K562 (cell line): ENCODE measurements at regions not wholly inside any gene's neighbourhood (a gene's known extent, or its start where the extent isn't known, plus 50 kb on each side); places are given as distances from the start of the nearest gene placed in this dataset.

Experiments
- GABPB2 ChIP-seq: fragments of 250-450 bp; sonication (Bioruptor Pico); conservative IDR thresholded peaks from 2 replicates; pipeline ENCODE4 v1.5.1; 2021; ENCODE audit warnings: mild to moderate bottlenecking
- NR2C2 ChIP-seq, 2 experiments: fragments of 200-800 bp in 1 of 2; sonication (Bioruptor generic) in 1 of 2; sonication (generic) in 1 of 2; formaldehyde crosslinking in 1 of 2; IDR thresholded peaks; 2 replicates each; pipeline versions ENCODE4 v1.6.1 to v1.8.0; 2016 to 2022; ENCODE audit warnings: mild to moderate bottlenecking in 1 of 2, missing compliant biosample characterization in 1 of 2, missing genetic modification characterization in 1 of 2, missing genetic modification reagents in 1 of 2
- OTX1 ChIP-seq: fragments of 450-650 bp; formaldehyde crosslinking; IDR thresholded peaks from 2 replicates; pipeline ENCODE4 v1.4.0; 2022; ENCODE audit warnings: mild to moderate bottlenecking
- PHF20 ChIP-seq: fragments of 450-650 bp; IDR thresholded peaks from 2 replicates; pipeline ENCODE4 v1.6.1; 2018; ENCODE audit not compliant: partially characterized antibody
- RHOXF2B ChIP-seq: fragments of 250-450 bp; sonication (Bioruptor Pico); conservative IDR thresholded peaks from 2 replicates; pipeline ENCODE4 v1.5.1; 2021
- ZBTB8A ChIP-seq: fragments of 450-650 bp; IDR thresholded peaks from 2 replicates; pipeline ENCODE4 v1.6.1; 2018; ENCODE audit warnings: mild to moderate bottlenecking, moderate library complexity; ENCODE audit not compliant: partially characterized antibody
- ZC3H4 ChIP-seq: sonication (generic); formaldehyde crosslinking; IDR thresholded peaks from 2 replicates; pipeline ENCODE4 v1.9.0; 2021; ENCODE audit warnings: missing genetic modification reagents, borderline replicate concordance
- ZNF217 ChIP-seq: sonication (generic); formaldehyde crosslinking; IDR thresholded peaks from 2 replicates; pipeline ENCODE4 v1.8.0; 2022; ENCODE audit warnings: mild to moderate bottlenecking, missing genetic modification reagents
- TF ChIP-seq, protein P1 (sequence below): fragments of 450-650 bp; IDR thresholded peaks from 2 replicates; pipeline ENCODE4 v1.6.1; 2016; ENCODE audit warnings: mild to moderate bottlenecking, moderate library complexity
- TF ChIP-seq, protein P2 (sequence below): fragments of 250-450 bp; sonication (Bioruptor Pico); IDR thresholded peaks from 2 replicates; pipeline ENCODE4 v1.8.0; 2022; ENCODE audit warnings: inconsistent platforms, mild to moderate bottlenecking, moderate library complexity, borderline replicate concordance

DNA sequence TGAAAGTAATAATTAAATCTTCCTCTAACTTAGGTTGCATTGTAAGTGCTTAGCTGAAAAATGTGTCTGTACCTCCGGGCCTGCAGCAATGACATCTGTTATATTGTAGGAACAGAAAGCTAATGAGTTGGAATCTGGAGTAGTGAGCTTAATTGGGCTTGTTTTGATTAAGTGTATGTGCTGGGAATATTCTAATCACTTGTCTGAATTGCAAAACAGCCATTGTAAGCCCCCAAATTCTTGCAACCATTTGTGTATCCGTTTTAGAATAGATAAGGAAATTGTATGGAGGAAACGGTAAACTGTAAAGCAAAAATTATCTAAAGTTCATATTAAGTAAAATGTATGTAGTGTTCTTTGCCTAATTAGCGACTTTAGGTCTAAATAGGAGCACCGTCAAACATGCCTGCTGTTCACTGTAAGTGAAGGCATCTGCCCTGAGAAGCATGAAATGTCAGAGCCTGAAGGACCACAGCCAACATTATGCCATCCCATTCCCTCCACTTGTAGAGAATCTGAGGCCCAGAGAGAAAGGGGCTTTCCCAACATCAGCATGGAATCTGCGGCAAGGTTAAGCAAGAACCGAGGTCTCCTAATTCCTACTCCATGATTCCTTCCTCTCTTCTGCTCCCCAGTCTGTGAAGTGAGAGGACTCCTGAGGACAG, 466.4 kb downstream of the TDRD15 start (continued):
- TF ChIP-seq, protein P1, sequence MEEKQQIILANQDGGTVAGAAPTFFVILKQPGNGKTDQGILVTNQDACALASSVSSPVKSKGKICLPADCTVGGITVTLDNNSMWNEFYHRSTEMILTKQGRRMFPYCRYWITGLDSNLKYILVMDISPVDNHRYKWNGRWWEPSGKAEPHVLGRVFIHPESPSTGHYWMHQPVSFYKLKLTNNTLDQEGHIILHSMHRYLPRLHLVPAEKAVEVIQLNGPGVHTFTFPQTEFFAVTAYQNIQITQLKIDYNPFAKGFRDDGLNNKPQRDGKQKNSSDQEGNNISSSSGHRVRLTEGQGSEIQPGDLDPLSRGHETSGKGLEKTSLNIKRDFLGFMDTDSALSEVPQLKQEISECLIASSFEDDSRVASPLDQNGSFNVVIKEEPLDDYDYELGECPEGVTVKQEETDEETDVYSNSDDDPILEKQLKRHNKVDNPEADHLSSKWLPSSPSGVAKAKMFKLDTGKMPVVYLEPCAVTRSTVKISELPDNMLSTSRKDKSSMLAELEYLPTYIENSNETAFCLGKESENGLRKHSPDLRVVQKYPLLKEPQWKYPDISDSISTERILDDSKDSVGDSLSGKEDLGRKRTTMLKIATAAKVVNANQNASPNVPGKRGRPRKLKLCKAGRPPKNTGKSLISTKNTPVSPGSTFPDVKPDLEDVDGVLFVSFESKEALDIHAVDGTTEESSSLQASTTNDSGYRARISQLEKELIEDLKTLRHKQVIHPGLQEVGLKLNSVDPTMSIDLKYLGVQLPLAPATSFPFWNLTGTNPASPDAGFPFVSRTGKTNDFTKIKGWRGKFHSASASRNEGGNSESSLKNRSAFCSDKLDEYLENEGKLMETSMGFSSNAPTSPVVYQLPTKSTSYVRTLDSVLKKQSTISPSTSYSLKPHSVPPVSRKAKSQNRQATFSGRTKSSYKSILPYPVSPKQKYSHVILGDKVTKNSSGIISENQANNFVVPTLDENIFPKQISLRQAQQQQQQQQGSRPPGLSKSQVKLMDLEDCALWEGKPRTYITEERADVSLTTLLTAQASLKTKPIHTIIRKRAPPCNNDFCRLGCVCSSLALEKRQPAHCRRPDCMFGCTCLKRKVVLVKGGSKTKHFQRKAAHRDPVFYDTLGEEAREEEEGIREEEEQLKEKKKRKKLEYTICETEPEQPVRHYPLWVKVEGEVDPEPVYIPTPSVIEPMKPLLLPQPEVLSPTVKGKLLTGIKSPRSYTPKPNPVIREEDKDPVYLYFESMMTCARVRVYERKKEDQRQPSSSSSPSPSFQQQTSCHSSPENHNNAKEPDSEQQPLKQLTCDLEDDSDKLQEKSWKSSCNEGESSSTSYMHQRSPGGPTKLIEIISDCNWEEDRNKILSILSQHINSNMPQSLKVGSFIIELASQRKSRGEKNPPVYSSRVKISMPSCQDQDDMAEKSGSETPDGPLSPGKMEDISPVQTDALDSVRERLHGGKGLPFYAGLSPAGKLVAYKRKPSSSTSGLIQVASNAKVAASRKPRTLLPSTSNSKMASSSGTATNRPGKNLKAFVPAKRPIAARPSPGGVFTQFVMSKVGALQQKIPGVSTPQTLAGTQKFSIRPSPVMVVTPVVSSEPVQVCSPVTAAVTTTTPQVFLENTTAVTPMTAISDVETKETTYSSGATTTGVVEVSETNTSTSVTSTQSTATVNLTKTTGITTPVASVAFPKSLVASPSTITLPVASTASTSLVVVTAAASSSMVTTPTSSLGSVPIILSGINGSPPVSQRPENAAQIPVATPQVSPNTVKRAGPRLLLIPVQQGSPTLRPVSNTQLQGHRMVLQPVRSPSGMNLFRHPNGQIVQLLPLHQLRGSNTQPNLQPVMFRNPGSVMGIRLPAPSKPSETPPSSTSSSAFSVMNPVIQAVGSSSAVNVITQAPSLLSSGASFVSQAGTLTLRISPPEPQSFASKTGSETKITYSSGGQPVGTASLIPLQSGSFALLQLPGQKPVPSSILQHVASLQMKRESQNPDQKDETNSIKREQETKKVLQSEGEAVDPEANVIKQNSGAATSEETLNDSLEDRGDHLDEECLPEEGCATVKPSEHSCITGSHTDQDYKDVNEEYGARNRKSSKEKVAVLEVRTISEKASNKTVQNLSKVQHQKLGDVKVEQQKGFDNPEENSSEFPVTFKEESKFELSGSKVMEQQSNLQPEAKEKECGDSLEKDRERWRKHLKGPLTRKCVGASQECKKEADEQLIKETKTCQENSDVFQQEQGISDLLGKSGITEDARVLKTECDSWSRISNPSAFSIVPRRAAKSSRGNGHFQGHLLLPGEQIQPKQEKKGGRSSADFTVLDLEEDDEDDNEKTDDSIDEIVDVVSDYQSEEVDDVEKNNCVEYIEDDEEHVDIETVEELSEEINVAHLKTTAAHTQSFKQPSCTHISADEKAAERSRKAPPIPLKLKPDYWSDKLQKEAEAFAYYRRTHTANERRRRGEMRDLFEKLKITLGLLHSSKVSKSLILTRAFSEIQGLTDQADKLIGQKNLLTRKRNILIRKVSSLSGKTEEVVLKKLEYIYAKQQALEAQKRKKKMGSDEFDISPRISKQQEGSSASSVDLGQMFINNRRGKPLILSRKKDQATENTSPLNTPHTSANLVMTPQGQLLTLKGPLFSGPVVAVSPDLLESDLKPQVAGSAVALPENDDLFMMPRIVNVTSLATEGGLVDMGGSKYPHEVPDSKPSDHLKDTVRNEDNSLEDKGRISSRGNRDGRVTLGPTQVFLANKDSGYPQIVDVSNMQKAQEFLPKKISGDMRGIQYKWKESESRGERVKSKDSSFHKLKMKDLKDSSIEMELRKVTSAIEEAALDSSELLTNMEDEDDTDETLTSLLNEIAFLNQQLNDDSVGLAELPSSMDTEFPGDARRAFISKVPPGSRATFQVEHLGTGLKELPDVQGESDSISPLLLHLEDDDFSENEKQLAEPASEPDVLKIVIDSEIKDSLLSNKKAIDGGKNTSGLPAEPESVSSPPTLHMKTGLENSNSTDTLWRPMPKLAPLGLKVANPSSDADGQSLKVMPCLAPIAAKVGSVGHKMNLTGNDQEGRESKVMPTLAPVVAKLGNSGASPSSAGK: no peak
- TF ChIP-seq, protein P2, sequence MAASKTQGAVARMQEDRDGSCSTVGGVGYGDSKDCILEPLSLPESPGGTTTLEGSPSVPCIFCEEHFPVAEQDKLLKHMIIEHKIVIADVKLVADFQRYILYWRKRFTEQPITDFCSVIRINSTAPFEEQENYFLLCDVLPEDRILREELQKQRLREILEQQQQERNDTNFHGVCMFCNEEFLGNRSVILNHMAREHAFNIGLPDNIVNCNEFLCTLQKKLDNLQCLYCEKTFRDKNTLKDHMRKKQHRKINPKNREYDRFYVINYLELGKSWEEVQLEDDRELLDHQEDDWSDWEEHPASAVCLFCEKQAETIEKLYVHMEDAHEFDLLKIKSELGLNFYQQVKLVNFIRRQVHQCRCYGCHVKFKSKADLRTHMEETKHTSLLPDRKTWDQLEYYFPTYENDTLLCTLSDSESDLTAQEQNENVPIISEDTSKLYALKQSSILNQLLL: no peak
- TF ChIP-seq NR2C2 (CRISPR knock-in tag; IDR thresholded peaks at IDR 0.05) (no peak), NR2C2 (tag; IDR thresholded peaks at IDR 0.05) (no peak), ZBTB8A (no peak), PHF20 (no peak), GABPB2 (CRISPR knock-in tag) (no peak), ZNF217 (no peak), ZC3H4 (no peak), RHOXF2B (no peak), OTX1 (CRISPR knock-in tag) (no peak)
- TF ChIP-seq, all 486 proteins: peak for 0
